H9 (cell line): ENCODE measurements at regions not wholly inside any gene's neighbourhood (a gene's known extent, or its start where the extent isn't known, plus 50 kb on each side); places are given as distances from the start of the nearest gene placed in this dataset.

Experiments used
- DNase-seq: peaks from one replicate; pipeline ENCODE4 v3.0.0-alpha.2; 2017
- H2AFZ ChIP-seq: one replicate; pipeline ENCODE4 v1.6.1; 2013; ENCODE audit warnings: mild to moderate bottlenecking, low read length, control low read depth, moderate library complexity
- H2AK5ac ChIP-seq: 2 replicates; pipeline ENCODE4 v1.6.1; 2013; ENCODE audit warnings: low read length, control low read depth, mixed read lengths; ENCODE audit not compliant: insufficient read length
- H2BK120ac ChIP-seq: one replicate; pipeline ENCODE4 v1.6.1; 2013; ENCODE audit warnings: low read depth, mild to moderate bottlenecking, low read length, control low read depth, inconsistent platforms; ENCODE audit not compliant: poor library complexity, severe bottlenecking
- H2BK12ac ChIP-seq: 2 replicates; pipeline ENCODE4 v1.6.1; 2013; ENCODE audit warnings: low read length, control low read depth, mixed read lengths, low read depth; ENCODE audit not compliant: insufficient read length
- H2BK15ac ChIP-seq: 2 replicates; pipeline ENCODE4 v1.6.1; 2013; ENCODE audit warnings: low read depth, low read length, control low read depth
- H2BK20ac ChIP-seq: one replicate; pipeline ENCODE4 v1.6.1; 2013; ENCODE audit warnings: low read depth, mild to moderate bottlenecking, low read length, control low read depth, inconsistent platforms; ENCODE audit not compliant: poor library complexity, severe bottlenecking
- H2BK5ac ChIP-seq: 2 replicates; pipeline ENCODE4 v1.6.1; 2013; ENCODE audit warnings: low read length, control low read depth, mixed read lengths; ENCODE audit not compliant: insufficient read length
- H3K14ac ChIP-seq: 2 replicates; pipeline ENCODE4 v1.6.1; 2013; ENCODE audit warnings: low read length, control low read depth; ENCODE audit not compliant: insufficient read depth
- H3K18ac ChIP-seq: 2 replicates; pipeline ENCODE4 v1.6.1; 2013; ENCODE audit warnings: low read depth, mild to moderate bottlenecking, mixed read lengths, low read length, control low read depth; ENCODE audit not compliant: insufficient read length
- H3K23ac ChIP-seq: 2 replicates; pipeline ENCODE4 v1.6.1; 2013; ENCODE audit warnings: low read length, control low read depth, mixed read lengths, low read depth; ENCODE audit not compliant: insufficient read length
- H3K23me2 ChIP-seq: 2 replicates; pipeline ENCODE4 v1.6.1; 2013; ENCODE audit warnings: low read depth, mild to moderate bottlenecking, mixed read lengths, low read length, control low read depth; ENCODE audit not compliant: insufficient read length, poor library complexity, severe bottlenecking
- H3K27ac ChIP-seq: 2 replicates; pipeline ENCODE4 v1.5.1; 2013; ENCODE audit warnings: low read length, control low read depth, mixed read lengths, low read depth; ENCODE audit not compliant: insufficient read length
- H3K27me3 ChIP-seq: 2 replicates; pipeline ENCODE4 v1.6.1; 2013; ENCODE audit warnings: low read length, control low read depth, inconsistent platforms; ENCODE audit not compliant: insufficient read depth
- H3K4ac ChIP-seq: 2 replicates; pipeline ENCODE4 v1.6.1; 2013; ENCODE audit warnings: low read depth, mild to moderate bottlenecking, control low read depth, inconsistent platforms, low read length, moderate library complexity
- H3K4me1 ChIP-seq: 2 replicates; pipeline ENCODE4 v1.6.1; 2013; ENCODE audit warnings: low read length, control low read depth, inconsistent platforms; ENCODE audit not compliant: insufficient read depth
- H3K4me2 ChIP-seq: 2 replicates; pipeline ENCODE4 v1.6.1; 2013; ENCODE audit warnings: low read length, control low read depth, mixed read lengths; ENCODE audit not compliant: insufficient read length, insufficient read depth
- H3K56ac ChIP-seq: 2 replicates; pipeline ENCODE4 v1.6.1; 2013; ENCODE audit warnings: low read depth, mild to moderate bottlenecking, mixed read lengths, low read length, control low read depth; ENCODE audit not compliant: insufficient read length
- H3K79me1 ChIP-seq: 2 replicates; pipeline ENCODE4 v1.6.1; 2013; ENCODE audit warnings: low read depth, mild to moderate bottlenecking, moderate library complexity, low read length, control low read depth, inconsistent platforms; ENCODE audit not compliant: insufficient read depth, poor library complexity, severe bottlenecking
- H3K79me2 ChIP-seq: 2 replicates; pipeline ENCODE4 v1.6.1; 2013; ENCODE audit warnings: low read length, control low read depth, inconsistent platforms; ENCODE audit not compliant: insufficient read depth
- H3K9ac ChIP-seq: 2 replicates; pipeline ENCODE4 v1.6.1; 2013; ENCODE audit warnings: low read length, control low read depth, mixed read lengths; ENCODE audit not compliant: insufficient read length; ENCODE audit errors: extremely low read depth
- H3K9me3 ChIP-seq: one replicate; pipeline ENCODE4 v1.6.1; 2013; ENCODE audit warnings: low read depth, low read length, inconsistent platforms; ENCODE audit not compliant: control insufficient read depth
- H3T11ph ChIP-seq: one replicate; pipeline ENCODE4 v1.6.1; 2013; ENCODE audit warnings: mild to moderate bottlenecking, low read length, control low read depth, inconsistent platforms
- H4K20me1 ChIP-seq: one replicate; pipeline ENCODE4 v1.6.1; 2013; ENCODE audit not compliant: control insufficient read depth, insufficient read length, insufficient read depth
- H4K5ac ChIP-seq: 2 replicates; pipeline ENCODE4 v1.6.1; 2013; ENCODE audit warnings: low read depth, mild to moderate bottlenecking, mixed read lengths, low read length, control low read depth; ENCODE audit not compliant: insufficient read length
- H4K8ac ChIP-seq: replicated peaks from 2 replicates; pipeline ENCODE4 v1.6.1; 2013; ENCODE audit warnings: low read length, control low read depth, mixed read lengths, low read depth; ENCODE audit not compliant: insufficient read length
- H4K91ac ChIP-seq: 2 replicates; pipeline ENCODE4 v1.6.1; 2013; ENCODE audit warnings: low read depth, mild to moderate bottlenecking, moderate library complexity, mixed read lengths, low read length, control low read depth; ENCODE audit not compliant: insufficient read length
- H3K27ac Mint-ChIP-seq, 3 experiments: 2 replicates in 2 of 3; 3 replicates in 1 of 3; pipeline ENCODE4 v1.8.0; 2020 to 2021; ENCODE audit warnings: mixed read lengths in 3 of 3, mild to moderate bottlenecking in 1 of 3, moderate library complexity in 1 of 3
- H3K27me3 Mint-ChIP-seq: 2 replicates; pipeline ENCODE4 v1.8.0; 2021; ENCODE audit warnings: low read depth, mild to moderate bottlenecking, moderate library complexity, mixed read lengths
- H3K36me3 Mint-ChIP-seq, 3 experiments: 2 replicates in 2 of 3; 3 replicates in 1 of 3; pipeline ENCODE4 v1.8.0; 2020 to 2021; ENCODE audit warnings: low read depth in 3 of 3, mixed read lengths in 3 of 3; ENCODE audit not compliant: insufficient read depth in 1 of 3
- H3K4me1 Mint-ChIP-seq, 2 experiments: 2 replicates each; pipeline ENCODE4 v1.8.0; 2020; ENCODE audit warnings: mixed read lengths in 2 of 2
- H3K4me3 Mint-ChIP-seq, 2 experiments: 2 replicates in 1 of 2; 3 replicates in 1 of 2; pipeline ENCODE4 v1.8.0; 2020 to 2021; ENCODE audit warnings: mild to moderate bottlenecking in 2 of 2, mixed read lengths in 2 of 2, moderate library complexity in 1 of 2
- H3K9me3 Mint-ChIP-seq, 2 experiments: 2 replicates in 1 of 2; 3 replicates in 1 of 2; pipeline ENCODE4 v1.8.0; 2020; ENCODE audit warnings: mild to moderate bottlenecking in 2 of 2, mixed read lengths in 2 of 2, moderate library complexity in 1 of 2
- CTCF ChIP-seq: fragments of 200-600 bp; sonication (generic); conservative IDR thresholded peaks from 3 replicates; pipeline ENCODE4 v1.8.0; 2021; ENCODE audit warnings: antibody characterized with exemption, mild to moderate bottlenecking
- WGBS: extraction: QIAGEN DNeasy Blood & Tissue Kit; methylation state at CpG from one replicate; pipeline ENCODE4 v1.1.7; 2013; ENCODE audit warnings: missing lambda C conversion rate, low lambda C conversion rate, mixed read lengths; ENCODE audit not compliant: insufficient read length; ENCODE audit errors: extremely low coverage; 5-methylcytosine and 5-hydroxymethylcytosine counted together

GRCh38 chr10:118218562-118218961 lies 123.6 kb downstream of the FAM204A start:
- H3K4me1 ChIP-seq, result no peaks in the 10 kb centered on the region
- no peaks in the 10 kb centered on the region for H3K79me2 ChIP-seq
- no peak overlapping the region for H3K4ac ChIP-seq
- no CpG with 5 or more reads among the region's 6 CpGs for whole genome bisulfite sequencing
- peaks cover 0 to 2% (median 0%) of the 10 kb centered on the region in 3 experiments; a peak in 1 of 7 replicates for H3K36me3 Mint-ChIP-seq
- H3K56ac ChIP-seq, result no peak overlapping the region
- no peak overlapping the region for H3K4me2 ChIP-seq
- H4K20me1 ChIP-seq, result no peaks in the 10 kb centered on the region
- no peaks in the 10 kb centered on the region for H3K27me3 Mint-ChIP-seq
- no peak overlapping the region for H3K27ac Mint-ChIP-seq
- no peak overlapping the region for H3K23ac ChIP-seq
- no peak overlapping the region for H2AFZ ChIP-seq
- no peak overlapping the region for H2BK120ac ChIP-seq
- H2BK20ac ChIP-seq, result no peak overlapping the region
- no peak overlapping the region for H2BK15ac ChIP-seq
- no peak overlapping the region for H3K18ac ChIP-seq
- no peaks in the 10 kb centered on the region for H3K79me1 ChIP-seq
- H3K27me3 ChIP-seq, result no peaks in the 10 kb centered on the region
- H3K23me2 ChIP-seq, result no peaks in the 10 kb centered on the region
- no peak overlapping the region for H3K4me3 Mint-ChIP-seq
- no peak overlapping the region for H3K27ac ChIP-seq
- no peak overlapping the region for H3K9ac ChIP-seq
- H3K9me3 Mint-ChIP-seq, result no peaks in the 10 kb centered on the region; a peak in 2 of 5 replicates
- no peaks in the 10 kb centered on the region for H3K9me3 ChIP-seq
- no peak overlapping the region for H2BK12ac ChIP-seq
- no peaks in the 10 kb centered on the region for H3K4me1 Mint-ChIP-seq
- no peak for DNase-seq
- H4K8ac ChIP-seq, result no peak overlapping the region
- no peak for TF ChIP-seq CTCF
- no peak overlapping the region for H4K5ac ChIP-seq
- H3K14ac ChIP-seq, result no peak overlapping the region
- no peak overlapping the region for H3T11ph ChIP-seq
- no peak overlapping the region for H2BK5ac ChIP-seq
- H4K91ac ChIP-seq, result no peak overlapping the region
- no peak overlapping the region for H2AK5ac ChIP-seq
